ENCODE measurements at regions not wholly inside any gene's neighbourhood (a gene's known extent, or its start where the extent isn't known, plus 50 kb on each side); places are given as distances from the start of the nearest gene placed in this dataset.

DNA sequence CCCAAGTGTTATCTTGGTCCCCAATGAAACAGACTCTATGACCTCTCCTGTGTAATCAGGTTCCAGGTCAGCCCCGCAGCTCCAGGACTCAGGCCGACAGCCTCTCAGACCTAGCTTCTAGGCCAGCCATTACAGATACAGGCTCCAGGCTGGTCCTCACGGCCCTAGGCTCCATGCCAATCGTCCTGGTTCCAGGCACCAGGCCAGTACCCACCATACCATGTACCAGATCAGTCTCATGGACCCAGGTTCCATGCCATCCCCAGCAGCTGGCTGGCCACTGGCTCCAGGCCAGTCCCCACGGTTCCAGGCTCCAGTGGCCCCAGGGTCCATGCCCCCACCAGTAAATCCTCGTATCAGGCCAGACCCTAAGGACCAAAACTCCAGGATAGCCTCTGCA is 1326.6 kb upstream of the C9orf72 start:
- H3K4me1 ChIP-seq (ENCODE audit: insufficient read depth, low read length) = no peaks in the 10 kb centered on the region
- Mint-ChIP-seq H3K36me3 (no peaks in the 10 kb centered on the region), H3K27me3 (no peaks in the 10 kb centered on the region), H3K4me1 (no peaks in the 10 kb centered on the region), H3K27ac (no peak overlapping the region), H3K4me3 (no peak overlapping the region), H3K9me3 (peaks cover 0 to 17% (median 6%) of the 10 kb centered on the region in 8 donors)
- CTCF ChIA-PET (ENCODE audit: partially characterized antibody) = no interaction called here
- POLR2A ChIA-PET (ENCODE audit: partially characterized antibody) = no interaction called here
- no peak overlapping the region for H3K27ac ChIP-seq (ENCODE audit: low read depth, low read length)
- peaks cover 0 to 4% of the 10 kb centered on the region in 2 donors for H3K9me3 ChIP-seq (ENCODE audit: control insufficient read depth in 1 of 2, low read length in 2 of 2)
- H3K4me3 ChIP-seq (ENCODE audit: low read length in 2 of 2) = no peak overlapping the region
- no peak for DNase-seq
- no peaks in the 10 kb centered on the region for H3K36me3 ChIP-seq (ENCODE audit: insufficient read depth, low read length)
- no peaks in the 10 kb centered on the region for H3K27me3 ChIP-seq (ENCODE audit: insufficient read depth, low read length)
- intact Hi-C loops (cut with micrococcal nuclease) = loop anchor here (10.0 kb wide), 1 partner anchor 55 kb away; no protein-coding TSS in a partner anchor

DNA sequence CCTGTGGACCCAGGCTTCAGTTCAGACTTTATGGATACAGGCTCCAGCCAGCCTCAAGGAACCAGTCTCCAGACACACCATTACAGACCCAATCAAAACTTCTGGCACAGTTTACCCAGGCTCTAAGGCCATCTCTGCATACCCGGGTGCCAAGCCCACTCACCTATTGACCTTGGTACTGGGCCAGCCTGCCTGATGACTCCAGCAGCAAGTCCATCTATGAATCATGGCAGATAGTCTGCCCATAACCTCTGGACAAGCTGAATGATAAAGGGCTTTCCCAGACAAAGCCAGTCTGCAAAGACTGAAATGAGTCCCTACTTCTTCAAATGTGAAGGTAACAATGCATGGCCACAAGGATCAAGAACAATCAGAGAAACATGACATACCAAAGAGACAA is 1327.1 kb upstream of the C9orf72 start:
- H3K27me3 Mint-ChIP-seq = no peaks in the 10 kb centered on the region
- no peaks in the 10 kb centered on the region for H3K4me1 Mint-ChIP-seq
- H3K36me3 ChIP-seq (ENCODE audit: insufficient read depth, low read length) = no peaks in the 10 kb centered on the region
- intact Hi-C loops (cut with micrococcal nuclease) = loop anchor here (10.0 kb wide), 1 partner anchor 54 kb away; no protein-coding TSS in a partner anchor
- CTCF ChIA-PET (ENCODE audit: partially characterized antibody) = no interaction called here
- H3K4me1 ChIP-seq (ENCODE audit: insufficient read depth, low read length) = no peaks in the 10 kb centered on the region
- no peak overlapping the region for H3K4me3 Mint-ChIP-seq
- H3K4me3 ChIP-seq (ENCODE audit: low read length in 2 of 2) = no peak overlapping the region
- peaks cover 0 to 4% of the 10 kb centered on the region in 2 donors for H3K9me3 ChIP-seq (ENCODE audit: control insufficient read depth in 1 of 2, low read length in 2 of 2)
- H3K27ac ChIP-seq (ENCODE audit: low read depth, low read length) = no peak overlapping the region
- H3K36me3 Mint-ChIP-seq = no peaks in the 10 kb centered on the region
- peaks cover 0 to 17% (median 6%) of the 10 kb centered on the region in 8 donors for H3K9me3 Mint-ChIP-seq
- H3K27ac Mint-ChIP-seq = no peak overlapping the region
- no peaks in the 10 kb centered on the region for H3K27me3 ChIP-seq (ENCODE audit: insufficient read depth, low read length)
- DNase-seq = no peak
- POLR2A ChIA-PET (ENCODE audit: partially characterized antibody) = no interaction called here

DNA sequence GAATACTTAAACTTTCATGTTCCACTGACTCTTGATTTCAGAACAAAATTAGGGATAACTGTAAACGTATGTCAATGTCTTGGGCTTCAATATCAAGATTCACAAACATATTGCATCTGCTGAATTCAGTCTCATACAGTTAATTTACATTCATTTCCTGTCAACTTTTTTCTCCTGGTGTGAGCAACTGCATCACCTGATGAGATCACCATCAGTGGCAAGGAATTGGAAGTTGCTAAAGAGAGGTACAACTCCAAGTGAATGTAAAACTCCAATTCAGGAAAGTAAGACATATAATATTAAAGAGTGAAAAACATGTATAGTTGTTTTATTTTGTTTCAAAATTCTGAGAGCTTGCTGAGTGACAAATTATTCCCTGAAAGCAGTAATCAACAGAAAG is 1336.2 kb upstream of the C9orf72 start:
- Mint-ChIP-seq H3K4me1 (no peaks in the 10 kb centered on the region), H3K4me3 (no peak overlapping the region), H3K27ac (no peak overlapping the region), H3K36me3 (no peaks in the 10 kb centered on the region), H3K9me3 (peaks cover 0 to 2% (median 0%) of the 10 kb centered on the region in 8 donors), H3K27me3 (no peaks in the 10 kb centered on the region)
- intact Hi-C loops (cut with micrococcal nuclease) = loop anchor here (10.0 kb wide), 1 partner anchor 45 kb away; no protein-coding TSS in a partner anchor
- no peaks in the 10 kb centered on the region for H3K36me3 ChIP-seq (ENCODE audit: insufficient read depth, low read length)
- CTCF ChIA-PET (ENCODE audit: partially characterized antibody) = no interaction called here
- DNase-seq = no peak
- no peak overlapping the region for H3K27ac ChIP-seq (ENCODE audit: low read depth, low read length)
- H3K9me3 ChIP-seq (ENCODE audit: control insufficient read depth in 1 of 2, low read length in 2 of 2) = no peaks in the 10 kb centered on the region
- H3K4me1 ChIP-seq (ENCODE audit: insufficient read depth, low read length) = no peaks in the 10 kb centered on the region
- POLR2A ChIA-PET (ENCODE audit: partially characterized antibody) = no interaction called here
- no peak overlapping the region for H3K4me3 ChIP-seq (ENCODE audit: low read length in 2 of 2)
- no peaks in the 10 kb centered on the region for H3K27me3 ChIP-seq (ENCODE audit: insufficient read depth, low read length)

DNA sequence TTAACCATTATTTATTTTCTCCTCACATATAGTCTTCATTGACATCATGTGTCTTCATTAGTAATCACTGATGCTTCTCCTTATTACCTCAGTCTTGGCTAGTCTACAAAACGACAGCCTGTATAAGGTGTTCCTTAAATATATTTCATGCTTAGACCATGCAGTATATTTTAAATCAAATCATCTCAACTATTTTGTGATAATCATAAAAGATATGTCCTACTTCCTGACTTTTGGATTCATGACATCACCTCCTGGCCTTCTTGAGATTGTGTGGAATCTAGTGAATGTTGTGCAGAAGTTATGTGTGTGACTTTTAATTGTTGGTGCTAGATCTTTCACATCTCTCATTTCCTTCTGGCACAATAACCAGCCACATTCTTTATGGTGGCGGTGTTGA is 1339.3 kb upstream of the C9orf72 start:
- ChIA-PET POLR2A (ENCODE audit: partially characterized antibody) (no interaction called here), CTCF (ENCODE audit: partially characterized antibody) (no interaction called here)
- no peaks in the 10 kb centered on the region for H3K27me3 Mint-ChIP-seq
- H3K36me3 ChIP-seq (ENCODE audit: insufficient read depth, low read length) = no peaks in the 10 kb centered on the region
- H3K27ac Mint-ChIP-seq = no peak overlapping the region
- no peaks in the 10 kb centered on the region for H3K4me1 ChIP-seq (ENCODE audit: insufficient read depth, low read length)
- no peaks in the 10 kb centered on the region for H3K36me3 Mint-ChIP-seq
- no peak overlapping the region for H3K4me3 ChIP-seq (ENCODE audit: low read length in 2 of 2)
- no peaks in the 10 kb centered on the region for H3K9me3 ChIP-seq (ENCODE audit: control insufficient read depth in 1 of 2, low read length in 2 of 2)
- no peak overlapping the region for H3K4me3 Mint-ChIP-seq
- no peak overlapping the region for H3K27ac ChIP-seq (ENCODE audit: low read depth, low read length)
- no peaks in the 10 kb centered on the region for H3K4me1 Mint-ChIP-seq
- H3K9me3 Mint-ChIP-seq = peaks cover 0 to 4% (median 0%) of the 10 kb centered on the region in 8 donors
- no peak for DNase-seq
- intact Hi-C loops (cut with micrococcal nuclease) = no loop called here
- no peaks in the 10 kb centered on the region for H3K27me3 ChIP-seq (ENCODE audit: insufficient read depth, low read length)

DNA sequence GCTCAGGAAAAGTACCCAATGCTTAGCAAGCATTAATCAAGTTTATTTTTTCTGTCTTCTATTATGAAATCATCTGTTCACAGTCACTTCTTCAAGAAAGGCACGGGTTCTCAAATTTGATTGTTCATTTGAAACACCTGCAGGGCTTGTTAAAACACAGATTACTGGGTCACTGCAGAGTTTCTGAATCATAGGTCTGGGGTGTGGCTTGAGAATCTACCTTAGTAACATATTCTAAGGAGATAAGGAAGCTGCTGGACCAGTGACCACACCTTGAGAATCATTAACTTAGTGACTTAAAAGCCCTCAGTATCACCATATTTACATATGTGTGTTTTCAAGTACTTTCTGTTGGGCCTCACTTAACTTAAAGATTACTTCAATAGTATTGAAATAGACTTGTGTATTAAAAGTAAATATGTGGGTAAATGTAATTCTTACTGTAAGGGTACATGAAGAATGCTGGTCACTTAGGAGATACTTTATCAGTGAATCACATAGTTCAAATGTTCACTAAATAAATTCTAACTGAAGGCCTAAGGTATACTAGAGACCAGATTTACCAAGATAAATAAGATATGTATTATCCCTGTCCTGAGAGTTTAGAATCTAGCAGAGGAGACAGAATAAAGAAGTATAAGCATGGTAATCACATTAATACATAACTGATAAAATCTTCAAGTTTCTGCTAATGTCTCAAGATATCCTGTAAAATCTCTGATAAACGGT is 1342.1 kb upstream of the C9orf72 start:
- H3K9me3 Mint-ChIP-seq = peaks cover 0 to 6% (median 2%) of the 10 kb centered on the region in 8 donors
- H3K27me3 ChIP-seq (ENCODE audit: insufficient read depth, low read length) = no peaks in the 10 kb centered on the region
- POLR2A ChIA-PET (ENCODE audit: partially characterized antibody) = no interaction called here
- intact Hi-C loops (cut with micrococcal nuclease) = no loop called here
- H3K9me3 ChIP-seq (ENCODE audit: control insufficient read depth in 1 of 2, low read length in 2 of 2) = no peaks in the 10 kb centered on the region
- CTCF ChIA-PET (ENCODE audit: partially characterized antibody) = no interaction called here
- no peaks in the 10 kb centered on the region for H3K27me3 Mint-ChIP-seq
- no peak overlapping the region for H3K27ac Mint-ChIP-seq
- DNase-seq = no peak
- no peaks in the 10 kb centered on the region for H3K4me1 Mint-ChIP-seq
- no peak overlapping the region for H3K27ac ChIP-seq (ENCODE audit: low read depth, low read length)
- H3K36me3 ChIP-seq (ENCODE audit: insufficient read depth, low read length) = no peaks in the 10 kb centered on the region
- no peak overlapping the region for H3K4me3 ChIP-seq (ENCODE audit: low read length in 2 of 2)
- H3K4me1 ChIP-seq (ENCODE audit: insufficient read depth, low read length) = no peaks in the 10 kb centered on the region
- H3K36me3 Mint-ChIP-seq = no peaks in the 10 kb centered on the region
- no peak overlapping the region for H3K4me3 Mint-ChIP-seq

DNA sequence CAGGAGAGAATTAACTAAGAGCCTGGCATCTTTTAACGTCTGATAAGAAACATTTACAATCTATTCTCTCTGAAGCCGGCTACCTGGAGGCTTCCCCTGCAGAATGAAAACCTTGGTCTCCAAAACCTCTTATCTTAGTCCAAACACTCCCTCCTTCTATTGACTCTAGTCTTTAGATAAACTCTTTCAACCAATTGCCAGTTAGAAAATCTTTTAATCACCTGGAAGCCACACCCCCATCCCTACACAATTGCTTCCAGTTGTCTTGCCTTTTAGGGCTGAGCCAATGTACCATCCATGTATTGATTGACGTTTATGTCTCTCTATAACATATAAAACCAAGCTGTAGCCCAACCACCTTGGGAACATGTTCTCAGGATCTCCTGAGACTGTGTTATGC is 1343.1 kb upstream of the C9orf72 start:
- no peaks in the 10 kb centered on the region for H3K36me3 ChIP-seq (ENCODE audit: insufficient read depth, low read length)
- intact Hi-C loops (cut with micrococcal nuclease) = no loop called here
- no peaks in the 10 kb centered on the region for H3K27me3 ChIP-seq (ENCODE audit: insufficient read depth, low read length)
- Mint-ChIP-seq H3K36me3 (no peaks in the 10 kb centered on the region), H3K4me1 (no peaks in the 10 kb centered on the region), H3K27me3 (no peaks in the 10 kb centered on the region), H3K4me3 (no peak overlapping the region), H3K27ac (no peak overlapping the region), H3K9me3 (peaks cover 0 to 6% (median 1%) of the 10 kb centered on the region in 8 donors)
- no peaks in the 10 kb centered on the region for H3K9me3 ChIP-seq (ENCODE audit: control insufficient read depth in 1 of 2, low read length in 2 of 2)
- no peak overlapping the region for H3K4me3 ChIP-seq (ENCODE audit: low read length in 2 of 2)
- no peaks in the 10 kb centered on the region for H3K4me1 ChIP-seq (ENCODE audit: insufficient read depth, low read length)
- no peak for DNase-seq
- no peak overlapping the region for H3K27ac ChIP-seq (ENCODE audit: low read depth, low read length)
- POLR2A ChIA-PET (ENCODE audit: partially characterized antibody) = no interaction called here
- CTCF ChIA-PET (ENCODE audit: partially characterized antibody) = no interaction called here

DNA sequence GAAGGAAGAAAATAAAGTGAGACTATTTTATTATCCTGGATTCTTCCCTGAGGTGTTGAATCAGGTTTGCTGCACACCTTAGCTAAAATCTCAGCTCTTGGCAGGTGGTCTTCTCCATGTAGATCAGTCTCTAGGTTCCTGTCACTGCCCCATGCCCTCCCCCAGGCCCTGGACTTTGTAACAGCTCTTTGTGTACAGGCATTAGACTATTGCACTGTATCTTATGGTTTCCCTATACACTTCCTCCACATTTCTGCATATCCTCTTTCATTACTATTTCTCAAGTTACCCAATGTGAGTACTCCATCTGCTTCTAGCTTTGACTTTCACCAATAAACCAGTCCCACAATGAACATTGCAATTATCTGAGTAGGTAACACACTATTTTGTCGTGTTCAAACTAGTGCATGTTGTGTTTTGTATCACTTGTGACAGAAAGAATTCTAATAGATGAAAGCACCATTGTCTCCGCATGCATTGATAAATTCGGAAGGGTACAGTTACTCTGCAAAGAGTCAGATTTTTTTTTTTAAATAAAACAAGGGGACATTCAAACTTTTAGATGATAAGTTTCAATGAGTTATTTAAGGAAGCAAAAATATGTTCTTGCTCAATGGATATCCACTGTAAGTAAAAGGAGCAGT is 1348.7 kb upstream of the C9orf72 start:
- Mint-ChIP-seq H3K27me3 (no peaks in the 10 kb centered on the region), H3K27ac (no peak overlapping the region), H3K9me3 (peaks cover 0 to 9% (median 1%) of the 10 kb centered on the region in 8 donors), H3K4me1 (no peaks in the 10 kb centered on the region), H3K4me3 (no peak overlapping the region), H3K36me3 (no peaks in the 10 kb centered on the region)
- POLR2A ChIA-PET (ENCODE audit: partially characterized antibody) = no interaction called here
- Histone ChIP-seq H3K4me1 (ENCODE audit: insufficient read depth, low read length) (no peaks in the 10 kb centered on the region), H3K27me3 (ENCODE audit: insufficient read depth, low read length) (no peaks in the 10 kb centered on the region), H3K27ac (ENCODE audit: low read depth, low read length) (no peak overlapping the region), H3K4me3 (ENCODE audit: low read length in 2 of 2) (no peak overlapping the region), H3K9me3 (ENCODE audit: control insufficient read depth in 1 of 2, low read length in 2 of 2) (no peaks in the 10 kb centered on the region), H3K36me3 (ENCODE audit: insufficient read depth, low read length) (no peaks in the 10 kb centered on the region)
- intact Hi-C loops (cut with micrococcal nuclease) = no loop called here
- no peak for DNase-seq
- CTCF ChIA-PET (ENCODE audit: partially characterized antibody) = no interaction called here

Measured in CD4-positive, alpha-beta memory T cell (primary cell).